ENCODE measurements at regions not wholly inside any gene's neighbourhood (a gene's known extent, or its start where the extent isn't known, plus 50 kb on each side); places are given as distances from the start of the nearest gene placed in this dataset.

GRCh38 chr2:12514631-12515437, 201.9 kb upstream of the TRIB2 start:
- FAIRE-seq: no peak

DNA sequence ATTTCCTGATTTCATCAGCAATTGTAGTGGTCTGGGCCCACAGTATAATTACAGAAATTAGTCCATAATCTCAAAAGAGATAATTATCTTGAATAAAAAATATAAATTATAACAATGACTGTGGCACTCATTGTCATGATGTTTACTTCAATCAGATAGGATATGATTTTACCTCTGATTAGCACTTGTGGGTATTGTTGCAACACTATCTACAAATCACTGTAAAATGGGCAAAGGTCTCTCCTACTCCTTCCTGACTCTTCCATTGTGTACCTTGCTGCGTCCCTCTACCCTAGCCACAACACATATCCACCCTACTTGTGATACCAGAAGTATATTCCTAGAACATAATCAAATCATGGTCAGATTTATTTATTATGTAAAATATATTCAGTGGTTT, 200.9 kb upstream of the TRIB2 start:
- no peak for FAIRE-seq

GRCh38 chr2:12533337-12534005, 183.3 kb upstream of the TRIB2 start:
- no peak for FAIRE-seq

DNA sequence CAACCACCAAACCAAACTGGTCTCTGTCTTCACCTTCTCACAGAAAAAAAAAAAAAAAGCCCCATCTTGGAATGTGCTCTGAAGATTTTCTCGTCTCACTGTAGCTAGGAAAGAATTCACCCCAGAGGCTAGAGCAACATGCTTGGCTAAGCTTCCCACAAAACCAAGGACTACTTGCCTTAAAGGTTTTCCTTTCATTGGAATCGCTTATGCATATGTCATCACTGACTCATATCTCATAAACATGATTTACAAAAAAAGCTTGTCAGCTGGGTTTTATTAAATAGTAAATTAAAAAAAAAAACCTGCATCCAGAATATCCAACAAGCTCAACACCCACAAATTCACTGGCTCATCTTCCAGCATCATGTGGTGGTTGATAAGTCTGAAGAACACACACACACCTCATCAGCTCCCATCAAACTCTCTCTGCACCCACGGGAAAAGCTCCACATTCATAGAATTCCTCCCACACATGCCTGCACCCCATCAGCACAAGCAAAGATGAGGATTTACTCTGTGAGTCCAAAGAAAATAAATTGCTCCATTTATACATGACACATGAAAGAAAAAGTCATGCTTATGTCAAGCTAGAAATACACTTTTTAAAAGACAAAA, 182.0 kb upstream of the TRIB2 start:
- FAIRE-seq: peak; percentile 94

- FAIRE-seq: peak; percentile 75
Observed at GRCh38 chr2:12536976-12537375, 179.8 kb upstream of the TRIB2 start.

- no peak for FAIRE-seq
Observed at GRCh38 chr2:12538138-12538694, 178.5 kb upstream of the TRIB2 start.

DNA sequence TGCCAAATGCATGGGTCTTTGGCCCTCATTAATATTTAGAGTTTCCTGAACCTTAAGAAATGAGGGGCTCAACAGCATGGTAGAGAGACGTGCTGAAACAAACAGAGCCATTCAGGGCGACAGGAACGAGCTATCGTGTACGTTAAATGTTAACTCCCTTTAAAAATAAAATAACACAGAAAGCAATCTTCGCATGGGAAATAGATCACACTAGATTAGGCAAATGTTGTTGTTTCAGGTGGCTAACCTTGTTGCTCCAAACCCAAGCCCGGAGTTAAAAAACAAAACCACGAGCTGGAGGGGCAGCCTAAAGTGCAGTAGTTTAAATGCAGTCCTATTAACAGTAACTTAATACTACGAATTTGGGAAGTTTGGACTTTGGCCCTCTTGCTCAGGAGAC, 177.4 kb upstream of the TRIB2 start:
- FAIRE-seq: no peak

GRCh38 chr2:12539776-12540562, 176.8 kb upstream of the TRIB2 start:
- FAIRE-seq: no peak

- FAIRE-seq: no peak
Observed at GRCh38 chr2:12543076-12543977, 173.4 kb upstream of the TRIB2 start.

GRCh38 chr2:12543978-12544558, 172.7 kb upstream of the TRIB2 start:
- FAIRE-seq: peak; percentile 51

DNA sequence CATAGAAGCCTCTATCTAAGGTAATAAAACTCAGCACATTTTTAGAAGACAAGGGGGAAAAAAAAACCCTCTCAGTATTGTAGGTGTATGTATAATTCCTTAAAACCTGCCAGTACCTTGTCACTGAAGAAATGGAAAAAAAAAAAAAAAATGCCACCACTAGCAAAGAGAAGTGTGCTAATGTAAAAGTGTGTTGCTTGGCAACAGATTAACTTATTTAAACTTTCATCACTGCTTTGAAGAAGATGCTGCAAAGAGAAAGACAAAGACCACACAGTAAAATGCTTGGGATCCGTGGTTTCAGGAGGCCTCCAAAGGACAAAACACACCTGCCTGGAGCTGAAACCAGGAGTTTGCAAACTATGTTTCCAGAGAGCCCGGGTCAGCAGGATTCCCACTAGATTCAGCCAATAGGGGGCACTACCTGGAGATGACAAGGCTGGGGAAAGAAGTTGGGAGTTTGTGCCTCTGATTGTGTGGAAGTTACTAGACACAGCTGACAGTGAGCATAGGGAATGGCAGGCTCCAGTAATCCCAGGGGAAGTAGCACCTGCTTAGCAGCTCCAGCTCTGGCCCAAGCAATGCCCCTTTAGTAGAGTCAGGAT, 169.1 kb upstream of the TRIB2 start:
- FAIRE-seq: no peak

GRCh38 chr2:12548906-12549305, 167.8 kb upstream of the TRIB2 start:
- FAIRE-seq: no peak

- no peak for FAIRE-seq
Observed at GRCh38 chr2:12549641-12550040, 167.1 kb upstream of the TRIB2 start.

GRCh38 chr2:12552092-12552491, 164.6 kb upstream of the TRIB2 start:
- FAIRE-seq: no peak

GRCh38 chr2:12554224-12555011, 162.3 kb upstream of the TRIB2 start:
- no peak for FAIRE-seq

GRCh38 chr2:12555012-12555645, 161.6 kb upstream of the TRIB2 start:
- FAIRE-seq: no peak

GRCh38 chr2:12556762-12557161, 160.0 kb upstream of the TRIB2 start:
- FAIRE-seq: no peak

DNA sequence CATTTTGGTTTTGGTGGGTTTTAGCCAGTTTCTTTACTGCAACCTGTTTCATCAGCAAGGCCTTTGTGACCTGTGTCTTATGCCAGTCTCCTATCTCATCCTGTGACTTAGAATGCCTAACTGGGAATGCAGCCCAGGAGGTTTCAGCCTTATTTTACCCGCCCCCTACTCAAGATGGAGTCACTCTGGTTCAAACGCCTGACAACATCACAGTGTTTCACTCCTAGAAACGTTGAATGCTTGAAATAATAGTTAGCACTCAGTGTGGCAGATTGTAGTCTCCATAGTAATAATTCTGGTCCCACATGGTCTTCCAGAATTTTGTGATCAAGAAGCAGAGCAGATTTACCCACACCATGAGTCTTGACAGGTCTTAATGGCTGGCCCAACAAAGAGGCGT, 159.0 kb upstream of the TRIB2 start:
- no peak for FAIRE-seq

DNA sequence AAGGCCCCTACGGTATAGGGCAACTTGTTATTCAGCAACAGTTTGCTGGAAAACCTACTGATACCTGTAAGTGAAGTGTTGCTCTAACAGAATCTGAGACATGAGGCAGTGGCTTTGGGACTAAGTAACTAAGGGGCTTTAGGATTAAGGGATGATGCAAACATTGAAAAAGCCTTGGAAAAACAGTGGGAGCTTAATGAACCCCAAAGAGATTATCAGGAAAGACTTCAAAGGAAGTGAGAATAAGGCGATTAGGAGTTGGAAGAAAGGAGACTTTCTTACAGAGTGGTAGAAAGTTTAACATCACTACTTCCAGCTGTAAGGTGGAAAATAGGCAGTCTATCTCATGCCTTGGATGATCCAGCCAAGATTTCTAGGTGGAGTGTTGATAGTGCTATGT, 158.2 kb upstream of the TRIB2 start:
- FAIRE-seq: no peak

DNA sequence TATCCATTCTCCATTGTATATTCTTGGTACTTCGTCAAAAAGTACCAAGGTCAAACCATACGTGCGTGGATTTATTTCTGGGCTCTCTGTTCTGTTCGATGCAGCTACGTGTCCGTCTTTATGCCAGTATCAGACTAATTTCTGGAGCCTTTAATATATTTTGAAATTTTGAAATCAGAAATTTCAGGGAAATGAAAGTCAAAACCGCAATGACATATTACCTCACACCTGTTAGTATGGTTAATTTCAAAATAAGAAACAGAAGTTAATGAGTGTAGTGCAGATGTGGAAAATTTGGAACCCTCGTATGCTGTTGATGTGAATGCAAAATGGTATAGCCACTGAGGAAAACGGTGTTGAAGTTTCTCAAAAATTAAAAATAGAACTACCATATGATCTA, 156.1 kb upstream of the TRIB2 start:
- FAIRE-seq: no peak

Measured in endometrium (tissue), 2 donors.